RWPE1 (cell line): ENCODE measurements at regions not wholly inside any gene's neighbourhood (a gene's known extent, or its start where the extent isn't known, plus 50 kb on each side); places are given as distances from the start of the nearest gene placed in this dataset.

Experiments
- CTCF ChIA-PET: fragments of 350-600 bp; sonication (Branson Sonifier 250); formaldehyde crosslinking; extraction: SDS; loops from one replicate; lab custom pipeline; 2021; lab: Yijun Ruan, JAX
- POLR2A ChIA-PET: fragments of 400-600 bp; formaldehyde crosslinking; extraction: SDS; loops from one replicate; lab custom pipeline; 2020; ENCODE audit warnings: antibody characterized with exemption; ENCODE audit not compliant: low non-redundant PET; lab: Yijun Ruan, JAX
- DNase-seq: peaks from one replicate; pipeline ENCODE4 v3.0.0; 2012; ENCODE audit warnings: low spot score
- H3K27ac ChIP-seq: fragments of 450-650 bp; 2 replicates; pipeline ENCODE4 v1.5.1; 2017
- CTCF ChIP-seq: fragments of 450-650 bp; conservative IDR thresholded peaks from 2 replicates; pipeline ENCODE4 v1.5.1; 2017; ENCODE audit warnings: low read depth, mild to moderate bottlenecking

- ChIA-PET POLR2A (no interaction called here), CTCF (no interaction called here)
- no peak overlapping the region for H3K27ac ChIP-seq
- no peak for TF ChIP-seq CTCF
- DNase-seq = no peak
Observed at GRCh38 chr11:109772892-109773291, 320.3 kb upstream of the ZC3H12C start.

GRCh38 chr11:109775686-109776085 is 317.5 kb upstream of the ZC3H12C start:
- H3K27ac ChIP-seq = no peak overlapping the region
- DNase-seq = no peak
- POLR2A ChIA-PET = no interaction called here
- CTCF ChIA-PET = interaction anchor here (0.6 kb wide), 1 partner anchor 9 kb away, joined by 3 read pairs; no protein-coding TSS in a partner anchor
- no peak for TF ChIP-seq CTCF

GRCh38 chr11:109783014-109783413 is 310.2 kb upstream of the ZC3H12C start:
- CTCF ChIA-PET = interaction anchor here (0.6 kb wide), 2 partner anchors 87 to 456 kb away, joined by 3 read pairs; no protein-coding TSS in a partner anchor
- DNase-seq = no peak
- POLR2A ChIA-PET = no interaction called here
- H3K27ac ChIP-seq = no peak overlapping the region
- TF ChIP-seq CTCF = no peak

GRCh38 chr11:109783840-109784239 is 309.4 kb upstream of the ZC3H12C start:
- H3K27ac ChIP-seq = no peak overlapping the region
- CTCF ChIA-PET = interaction anchor here (0.7 kb wide), 1 partner anchor 8 kb away, joined by 3 read pairs; no protein-coding TSS in a partner anchor
- POLR2A ChIA-PET = no interaction called here

GRCh38 chr11:109784536-109784935 is 308.7 kb upstream of the ZC3H12C start:
- TF ChIP-seq CTCF = no peak
- H3K27ac ChIP-seq = no peak overlapping the region
- DNase-seq = no peak
- ChIA-PET POLR2A (no interaction called here), CTCF (interaction anchor here (0.7 kb wide), 1 partner anchor 9 kb away, joined by 3 read pairs; no protein-coding TSS in a partner anchor)

More at GRCh38 chr11:109783840-109784239, 309.4 kb upstream of the ZC3H12C start:
- DNase-seq = no peak
- TF ChIP-seq CTCF = no peak

GRCh38 chr11:109785198-109785597 is 308.0 kb upstream of the ZC3H12C start:
- DNase-seq = no peak
- POLR2A ChIA-PET = no interaction called here
- no peak overlapping the region for H3K27ac ChIP-seq
- TF ChIP-seq CTCF = no peak
- CTCF ChIA-PET = no interaction called here
